WI38 (cell line): ENCODE measurements at regions not wholly inside any gene's neighbourhood (a gene's known extent, or its start where the extent isn't known, plus 50 kb on each side); places are given as distances from the start of the nearest gene placed in this dataset.

Experiments
- H3K4me3 ChIP-seq: 2 replicates; pipeline ENCODE4 v1.5.1; 2011; ENCODE audit warnings: low read depth, mild to moderate bottlenecking, control low read depth, low read length
- CTCF ChIP-seq: IDR thresholded peaks from 2 replicates; pipeline ENCODE4 v1.5.1; 2012; ENCODE audit warnings: low read depth, mild to moderate bottlenecking, control low read depth, low read length

GRCh38 chrX:7223271-7223670 lies 75.3 kb upstream of the PUDP start:
- H3K4me3 ChIP-seq, result no peak overlapping the region
- TF ChIP-seq CTCF, result no peak

- no peak overlapping the region for H3K4me3 ChIP-seq
- no peak for TF ChIP-seq CTCF
These were observed 72.2 kb upstream of the PUDP start for GRCh38 chrX:7220121-7220520.

GRCh38 chrX:7219153-7219705 lies 71.3 kb upstream of the PUDP start:
- no peak overlapping the region for H3K4me3 ChIP-seq
- TF ChIP-seq CTCF, result no peak

- H3K4me3 ChIP-seq, result no peak overlapping the region
- TF ChIP-seq CTCF, result no peak
These were observed 70.6 kb upstream of the PUDP start for GRCh38 chrX:7218321-7219152.

GRCh38 chrX:7216981-7217587 lies 69.1 kb upstream of the PUDP start:
- no peak for TF ChIP-seq CTCF
- no peak overlapping the region for H3K4me3 ChIP-seq

- TF ChIP-seq CTCF, result no peak
These were observed 67.9 kb upstream of the PUDP start for GRCh38 chrX:7215842-7216241.

GRCh38 chrX:7214251-7214650 lies 66.3 kb upstream of the PUDP start:
- no peak for TF ChIP-seq CTCF
- no peak overlapping the region for H3K4me3 ChIP-seq

More at GRCh38 chrX:7215842-7216241, 67.9 kb upstream of the PUDP start:
- no peak overlapping the region for H3K4me3 ChIP-seq
